ENCODE measurements at regions not wholly inside any gene's neighbourhood (a gene's known extent, or its start where the extent isn't known, plus 50 kb on each side); places are given as distances from the start of the nearest gene placed in this dataset.

- TF ChIP-seq POLR2A (IDR thresholded peaks at IDR 0.05; ENCODE audit: extremely low read depth, insufficient read length) = no peak
- TF ChIP-seq, protein P1, sequence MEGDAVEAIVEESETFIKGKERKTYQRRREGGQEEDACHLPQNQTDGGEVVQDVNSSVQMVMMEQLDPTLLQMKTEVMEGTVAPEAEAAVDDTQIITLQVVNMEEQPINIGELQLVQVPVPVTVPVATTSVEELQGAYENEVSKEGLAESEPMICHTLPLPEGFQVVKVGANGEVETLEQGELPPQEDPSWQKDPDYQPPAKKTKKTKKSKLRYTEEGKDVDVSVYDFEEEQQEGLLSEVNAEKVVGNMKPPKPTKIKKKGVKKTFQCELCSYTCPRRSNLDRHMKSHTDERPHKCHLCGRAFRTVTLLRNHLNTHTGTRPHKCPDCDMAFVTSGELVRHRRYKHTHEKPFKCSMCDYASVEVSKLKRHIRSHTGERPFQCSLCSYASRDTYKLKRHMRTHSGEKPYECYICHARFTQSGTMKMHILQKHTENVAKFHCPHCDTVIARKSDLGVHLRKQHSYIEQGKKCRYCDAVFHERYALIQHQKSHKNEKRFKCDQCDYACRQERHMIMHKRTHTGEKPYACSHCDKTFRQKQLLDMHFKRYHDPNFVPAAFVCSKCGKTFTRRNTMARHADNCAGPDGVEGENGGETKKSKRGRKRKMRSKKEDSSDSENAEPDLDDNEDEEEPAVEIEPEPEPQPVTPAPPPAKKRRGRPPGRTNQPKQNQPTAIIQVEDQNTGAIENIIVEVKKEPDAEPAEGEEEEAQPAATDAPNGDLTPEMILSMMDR (IDR thresholded peaks at IDR 0.05; ENCODE audit: low read depth, low read length) = no peak
These were observed 436.1 kb downstream of the TUSC7 start for GRCh38 chr3:117145677-117146076.
